Esophagus muscularis mucosa (tissue), 4 donors: ENCODE measurements at regions not wholly inside any gene's neighbourhood (a gene's known extent, or its start where the extent isn't known, plus 50 kb on each side); places are given as distances from the start of the nearest gene placed in this dataset.

Experiments
- DNase-seq: peaks from one replicate; pipeline ENCODE4 v3.0.0-alpha.2; 2017; ENCODE audit errors: extremely low spot score
- H3K27ac ChIP-seq, 4 donors: fragments of 200-600 bp; sonication (generic); replicated peaks in 1 of 4; 1 replicate in 3 of 4; 2 replicates in 1 of 4; pipeline ENCODE4 v1.5.1; 2016 to 2019; ENCODE audit warnings: mild to moderate bottlenecking in 1 of 4
- H3K27me3 ChIP-seq, 4 donors: fragments of 200-600 bp; sonication (generic); one replicate each; pipeline versions ENCODE4 v1.5.1 to v1.6.0; 2016 to 2019
- H3K36me3 ChIP-seq, 4 donors: fragments of 200-600 bp; sonication (generic); one replicate each; pipeline ENCODE4 v1.5.1; 2016 to 2019
- H3K4me1 ChIP-seq, 4 donors: fragments of 200-600 bp; sonication (generic); one replicate each; pipeline ENCODE4 v1.5.1; 2016 to 2019
- H3K4me3 ChIP-seq, 4 donors: fragments of 200-600 bp; sonication (generic); 1 replicate in 2 of 4; 2 replicates in 2 of 4; pipeline ENCODE4 v1.5.1; 2016 to 2019; ENCODE audit warnings: mild to moderate bottlenecking in 4 of 4, moderate library complexity in 1 of 4
- H3K9me3 ChIP-seq, 4 donors: fragments of 200-600 bp; sonication (generic); 1 replicate in 3 of 4; 2 replicates in 1 of 4; pipeline ENCODE4 v1.5.1; 2016 to 2019
- EP300 ChIP-seq: sonication (generic); formaldehyde crosslinking; IDR thresholded peaks from one replicate; pipeline ENCODE4 v1.6.1; 2017; ENCODE audit warnings: antibody characterized with exemption
- POLR2A ChIP-seq: fragments of 450-650 bp; IDR thresholded peaks from one replicate; pipeline ENCODE4 v1.6.1; 2017; ENCODE audit warnings: antibody characterized with exemption, moderate library complexity, mild to moderate bottlenecking, low read depth
- POLR2AphosphoS5 ChIP-seq, 2 donors: sonication (generic); formaldehyde crosslinking; IDR thresholded peaks; one replicate each; pipeline ENCODE4 v1.6.1; 2017; ENCODE audit warnings: antibody characterized with exemption in 2 of 2
- WGBS: methylation state at CpG from one replicate; pipeline ENCODE4 v1.1.5; 2018; 5-methylcytosine and 5-hydroxymethylcytosine counted together
- intact Hi-C: fragments of 100-400 bp; cut with DNase I; formaldehyde crosslinking; loops from one replicate; pipeline ENCODE4 v1.15.1; 2023
- TF ChIP-seq, protein P1 (sequence below), 3 experiments: fragments of 200-600 bp in 2 of 3; fragments of 450-650 bp in 1 of 3; sonication (generic) in 2 of 3; IDR thresholded peaks; one replicate each; pipeline ENCODE4 v1.5.1; 2017 to 2019; ENCODE audit warnings: antibody characterized with exemption in 3 of 3, mild to moderate bottlenecking in 2 of 3, moderate library complexity in 1 of 3

GRCh38 chr6:67676892-67677291, 958.2 kb upstream of the ADGRB3 start:
- H3K27me3 ChIP-seq: no peaks in the 10 kb centered on the region
- no peak for DNase-seq
- WGBS: 94% methylated on average over 1 of the region's 1 CpG
- intact Hi-C loops: no loop called here
- H3K9me3 ChIP-seq: peaks cover 0 to 33% (median 14%) of the 10 kb centered on the region in 4 donors
- TF ChIP-seq EP300: no peak
- no peak for TF ChIP-seq POLR2A
- TF ChIP-seq, protein P1, sequence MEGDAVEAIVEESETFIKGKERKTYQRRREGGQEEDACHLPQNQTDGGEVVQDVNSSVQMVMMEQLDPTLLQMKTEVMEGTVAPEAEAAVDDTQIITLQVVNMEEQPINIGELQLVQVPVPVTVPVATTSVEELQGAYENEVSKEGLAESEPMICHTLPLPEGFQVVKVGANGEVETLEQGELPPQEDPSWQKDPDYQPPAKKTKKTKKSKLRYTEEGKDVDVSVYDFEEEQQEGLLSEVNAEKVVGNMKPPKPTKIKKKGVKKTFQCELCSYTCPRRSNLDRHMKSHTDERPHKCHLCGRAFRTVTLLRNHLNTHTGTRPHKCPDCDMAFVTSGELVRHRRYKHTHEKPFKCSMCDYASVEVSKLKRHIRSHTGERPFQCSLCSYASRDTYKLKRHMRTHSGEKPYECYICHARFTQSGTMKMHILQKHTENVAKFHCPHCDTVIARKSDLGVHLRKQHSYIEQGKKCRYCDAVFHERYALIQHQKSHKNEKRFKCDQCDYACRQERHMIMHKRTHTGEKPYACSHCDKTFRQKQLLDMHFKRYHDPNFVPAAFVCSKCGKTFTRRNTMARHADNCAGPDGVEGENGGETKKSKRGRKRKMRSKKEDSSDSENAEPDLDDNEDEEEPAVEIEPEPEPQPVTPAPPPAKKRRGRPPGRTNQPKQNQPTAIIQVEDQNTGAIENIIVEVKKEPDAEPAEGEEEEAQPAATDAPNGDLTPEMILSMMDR (IDR thresholded peaks at IDR 0.05): no peak
- TF ChIP-seq POLR2AphosphoS5 (IDR thresholded peaks at IDR 0.05): no peak
- no peak overlapping the region for H3K4me3 ChIP-seq
- H3K36me3 ChIP-seq: no peaks in the 10 kb centered on the region
- no peaks in the 10 kb centered on the region for H3K4me1 ChIP-seq
- H3K27ac ChIP-seq: no peak overlapping the region

- WGBS: 88% methylated on average over 2 of the region's 2 CpGs
- TF ChIP-seq, protein P1 (IDR thresholded peaks at IDR 0.05): no peak
- TF ChIP-seq POLR2AphosphoS5 (IDR thresholded peaks at IDR 0.05): no peak
- TF ChIP-seq EP300: no peak
- TF ChIP-seq POLR2A: no peak
- Histone ChIP-seq H3K4me3 (no peak overlapping the region), H3K36me3 (no peaks in the 10 kb centered on the region), H3K4me1 (no peaks in the 10 kb centered on the region), H3K27me3 (no peaks in the 10 kb centered on the region), H3K27ac (no peak overlapping the region), H3K9me3 (peaks cover 0 to 16% (median 0%) of the 10 kb centered on the region in 4 donors)
- intact Hi-C loops: no loop called here
- no peak for DNase-seq
These were observed 967.3 kb upstream of the ADGRB3 start for GRCh38 chr6:67667637-67668422.

GRCh38 chr6:67666177-67666964, 968.7 kb upstream of the ADGRB3 start:
- 67% methylated on average over 4 of the region's 4 CpGs for WGBS
- Histone ChIP-seq H3K36me3 (no peaks in the 10 kb centered on the region), H3K9me3 (peaks cover 0 to 7% (median 0%) of the 10 kb centered on the region in 4 donors), H3K4me3 (no peak overlapping the region), H3K27me3 (no peaks in the 10 kb centered on the region), H3K27ac (no peak overlapping the region), H3K4me1 (no peaks in the 10 kb centered on the region)
- no peak for DNase-seq
- intact Hi-C loops: no loop called here
- TF ChIP-seq, protein P1 (IDR thresholded peaks at IDR 0.05): no peak
- no peak for TF ChIP-seq POLR2A

GRCh38 chr6:67664942-67665341, 970.1 kb upstream of the ADGRB3 start:
- DNase-seq: no peak
- Histone ChIP-seq H3K36me3 (no peaks in the 10 kb centered on the region), H3K27ac (no peak overlapping the region), H3K4me3 (no peak overlapping the region), H3K27me3 (no peaks in the 10 kb centered on the region), H3K9me3 (no peaks in the 10 kb centered on the region), H3K4me1 (no peaks in the 10 kb centered on the region)
- no peak for TF ChIP-seq POLR2AphosphoS5 (IDR thresholded peaks at IDR 0.05)
- TF ChIP-seq POLR2A: no peak
- TF ChIP-seq EP300: no peak
- TF ChIP-seq, protein P1 (IDR thresholded peaks at IDR 0.05): no peak
- intact Hi-C loops: no loop called here
- WGBS: 81% methylated on average over 5 of the region's 5 CpGs
